GM10266 (cell line): ENCODE measurements at regions not wholly inside any gene's neighbourhood (a gene's known extent, or its start where the extent isn't known, plus 50 kb on each side); places are given as distances from the start of the nearest gene placed in this dataset.

Experiments used
- DNase-seq: peaks from one replicate; pipeline ENCODE4 v3.0.0; 2012; ENCODE audit errors: extremely low spot score
- TF ChIP-seq, protein P1 (sequence below): IDR thresholded peaks from 2 replicates; pipeline ENCODE4 v1.5.1; 2012; ENCODE audit warnings: mild to moderate bottlenecking, low read depth; ENCODE audit not compliant: control insufficient read depth, insufficient read depth; ENCODE audit errors: missing control alignments

- TF ChIP-seq, protein P1, sequence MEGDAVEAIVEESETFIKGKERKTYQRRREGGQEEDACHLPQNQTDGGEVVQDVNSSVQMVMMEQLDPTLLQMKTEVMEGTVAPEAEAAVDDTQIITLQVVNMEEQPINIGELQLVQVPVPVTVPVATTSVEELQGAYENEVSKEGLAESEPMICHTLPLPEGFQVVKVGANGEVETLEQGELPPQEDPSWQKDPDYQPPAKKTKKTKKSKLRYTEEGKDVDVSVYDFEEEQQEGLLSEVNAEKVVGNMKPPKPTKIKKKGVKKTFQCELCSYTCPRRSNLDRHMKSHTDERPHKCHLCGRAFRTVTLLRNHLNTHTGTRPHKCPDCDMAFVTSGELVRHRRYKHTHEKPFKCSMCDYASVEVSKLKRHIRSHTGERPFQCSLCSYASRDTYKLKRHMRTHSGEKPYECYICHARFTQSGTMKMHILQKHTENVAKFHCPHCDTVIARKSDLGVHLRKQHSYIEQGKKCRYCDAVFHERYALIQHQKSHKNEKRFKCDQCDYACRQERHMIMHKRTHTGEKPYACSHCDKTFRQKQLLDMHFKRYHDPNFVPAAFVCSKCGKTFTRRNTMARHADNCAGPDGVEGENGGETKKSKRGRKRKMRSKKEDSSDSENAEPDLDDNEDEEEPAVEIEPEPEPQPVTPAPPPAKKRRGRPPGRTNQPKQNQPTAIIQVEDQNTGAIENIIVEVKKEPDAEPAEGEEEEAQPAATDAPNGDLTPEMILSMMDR, result no peak
- no peak for DNase-seq
Measured at GRCh38 chr3:94714194-94714593, 651.3 kb downstream of the NSUN3 start.

DNA sequence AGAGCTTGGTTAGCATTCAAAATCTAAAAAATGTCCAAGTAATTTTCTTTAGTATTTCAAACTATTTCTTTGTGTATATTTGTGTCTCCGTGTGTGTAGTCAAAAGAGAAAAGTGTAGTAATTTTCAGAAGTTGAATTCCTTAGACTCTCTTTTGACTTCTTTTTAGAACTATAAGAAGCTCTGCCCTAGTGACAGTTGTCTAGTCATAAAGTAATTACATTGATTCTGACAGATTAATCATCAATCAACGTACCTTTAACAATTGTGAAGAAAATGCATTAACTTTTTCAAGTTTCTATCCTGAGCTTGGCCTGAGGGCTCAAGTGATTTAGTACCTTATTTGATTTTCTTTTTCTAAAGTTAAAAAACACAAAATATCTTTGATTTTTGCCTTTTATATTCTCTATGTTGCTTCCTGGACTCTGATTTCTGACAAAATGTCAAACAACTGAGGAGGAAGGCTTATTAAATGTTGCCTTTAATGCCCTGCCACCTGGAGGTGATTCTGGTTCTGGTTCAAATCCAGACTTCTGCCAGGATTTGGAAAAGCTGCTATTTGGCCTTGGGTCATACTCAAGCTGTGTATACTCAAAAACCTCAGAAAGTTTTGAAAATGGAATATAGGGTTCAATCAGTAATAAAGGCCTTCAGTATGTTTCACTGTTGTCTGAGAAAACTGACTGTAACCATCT is 653.6 kb downstream of the NSUN3 start:
- TF ChIP-seq, protein P1, result no peak
- DNase-seq, result no peak

GRCh38 chr3:94734206-94734605 is 671.3 kb downstream of the NSUN3 start:
- no peak for DNase-seq
- TF ChIP-seq, protein P1, result no peak

DNA sequence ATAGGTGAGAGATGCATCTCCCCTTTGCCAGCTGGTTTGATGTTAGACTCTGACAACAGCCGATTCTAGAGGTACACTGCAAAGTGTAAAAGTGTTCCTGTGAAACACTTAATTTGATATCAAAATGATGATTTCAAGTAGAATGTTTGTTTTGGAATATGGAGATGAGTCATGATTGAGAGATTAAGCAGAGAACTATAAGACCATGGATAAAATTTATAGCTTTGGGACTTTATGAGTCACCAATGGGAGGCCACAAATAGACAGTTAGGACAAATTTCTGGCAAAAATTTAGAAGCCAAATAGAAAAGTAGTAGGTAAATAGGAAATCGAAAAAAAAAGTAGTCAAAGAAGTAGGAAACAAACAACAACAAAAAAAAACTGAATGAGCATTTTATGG is 672.5 kb downstream of the NSUN3 start:
- no peak for DNase-seq
- TF ChIP-seq, protein P1, result no peak

DNA sequence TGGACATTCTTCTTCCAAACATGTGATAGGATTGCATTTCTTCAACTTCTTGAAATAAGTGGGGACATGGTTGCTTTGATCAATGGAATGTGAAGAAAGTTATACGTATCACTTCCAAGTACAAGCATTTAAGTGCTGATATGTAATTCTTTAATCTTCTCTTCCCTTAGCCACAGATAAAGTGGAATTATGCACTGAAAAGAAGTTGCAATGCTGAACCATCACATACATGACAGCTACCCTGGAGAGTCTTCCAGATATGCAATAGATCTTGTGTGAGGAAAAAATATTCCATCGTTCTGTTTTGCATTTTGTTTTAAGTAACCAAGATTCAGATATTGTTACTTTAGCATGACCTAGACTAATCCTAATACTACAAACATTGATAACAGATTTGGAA is 674.3 kb downstream of the NSUN3 start:
- no peak for DNase-seq

DNA sequence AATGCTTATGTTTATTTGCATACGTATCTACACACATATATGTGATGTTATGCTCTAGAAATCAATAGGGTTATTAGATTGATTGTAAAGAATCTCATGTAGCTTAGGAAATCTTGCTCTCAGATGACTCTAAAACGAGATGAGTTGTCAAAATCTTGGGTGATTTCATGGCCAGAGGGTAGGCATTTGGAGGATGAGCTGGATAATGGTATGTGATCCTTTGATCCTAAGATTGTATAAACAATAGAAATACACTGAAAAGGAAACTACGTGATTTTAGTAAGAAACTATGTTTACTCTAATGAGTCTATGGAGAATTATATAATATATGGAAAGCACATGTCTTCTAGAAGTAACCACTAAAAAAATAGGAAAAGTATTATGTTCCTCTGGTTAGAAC is 676.6 kb downstream of the NSUN3 start:
- DNase-seq, result no peak
- TF ChIP-seq, protein P1, result no peak

More for the DNA sequence above, 674.3 kb downstream of the NSUN3 start:
- TF ChIP-seq, protein P1, result no peak

DNA sequence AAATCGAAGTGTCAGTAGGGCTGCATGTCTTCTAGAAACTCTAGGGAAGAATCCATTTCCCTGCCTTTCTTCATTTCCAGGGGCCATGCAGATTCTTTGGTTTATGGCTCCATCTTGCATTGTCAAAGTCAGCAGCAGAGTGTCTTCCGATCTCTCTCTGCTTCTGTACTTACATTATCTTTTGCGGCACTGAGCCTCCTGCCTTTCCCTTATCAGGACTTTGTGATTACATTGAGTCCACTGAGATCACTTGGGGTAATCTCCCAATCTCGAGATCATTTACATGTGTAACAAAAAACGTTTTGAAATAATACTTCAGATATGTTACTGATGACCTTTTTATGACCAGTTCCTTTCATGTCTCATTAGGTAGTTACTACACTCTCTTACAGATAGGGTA is 695.9 kb downstream of the NSUN3 start:
- TF ChIP-seq, protein P1, result no peak
- DNase-seq, result no peak
